ENCODE measurements at regions not wholly inside any gene's neighbourhood (a gene's known extent, or its start where the extent isn't known, plus 50 kb on each side); places are given as distances from the start of the nearest gene placed in this dataset.

GRCh38 chr3:21059404-21059803 lies 691.6 kb downstream of the ZNF385D start:
- WGBS, 2 donors: 46 to 47% methylated on average over 3 of the region's 3 CpGs
- no peak for DNase-seq
- Histone ChIP-seq H3K4me3 (no peak overlapping the region), H3K9me3 (no peaks in the 10 kb centered on the region), H3K27ac (no peak overlapping the region), H3K36me3 (ENCODE audit: low read depth, missing control alignments) (no peaks in the 10 kb centered on the region), H3K27me3 (no peaks in the 10 kb centered on the region), H3K4me1 (no peaks in the 10 kb centered on the region)
- TF ChIP-seq POLR2A (IDR thresholded peaks at IDR 0.05) (no peak), CTCF (IDR thresholded peaks at IDR 0.05) (no peak)
- intact Hi-C loops (cut with DNase I; ENCODE audit: low total_unique reads): no loop called here

GRCh38 chr3:21056293-21056692 lies 694.7 kb downstream of the ZNF385D start:
- Histone ChIP-seq H3K27me3 (no peaks in the 10 kb centered on the region), H3K27ac (no peak overlapping the region), H3K4me3 (no peak overlapping the region), H3K9me3 (no peaks in the 10 kb centered on the region), H3K36me3 (ENCODE audit: low read depth, missing control alignments) (no peaks in the 10 kb centered on the region), H3K4me1 (no peaks in the 10 kb centered on the region)
- WGBS, 2 donors: 88 to 94% methylated on average over 1 of the region's 1 CpG
- TF ChIP-seq CTCF (IDR thresholded peaks at IDR 0.05) (no peak), POLR2A (IDR thresholded peaks at IDR 0.05) (no peak)
- DNase-seq: no peak
- intact Hi-C loops (cut with DNase I; ENCODE audit: low total_unique reads): no loop called here

- H3K9me3 ChIP-seq: no peaks in the 10 kb centered on the region
- intact Hi-C loops (cut with DNase I; ENCODE audit: low total_unique reads): no loop called here
- no peak overlapping the region for H3K27ac ChIP-seq
- TF ChIP-seq CTCF (IDR thresholded peaks at IDR 0.05) (no peak), POLR2A (IDR thresholded peaks at IDR 0.05) (no peak)
- no peak overlapping the region for H3K4me3 ChIP-seq
- H3K27me3 ChIP-seq: no peaks in the 10 kb centered on the region
- no peak for DNase-seq
- H3K4me1 ChIP-seq: no peaks in the 10 kb centered on the region
- no peaks in the 10 kb centered on the region for H3K36me3 ChIP-seq (ENCODE audit: low read depth, missing control alignments)
Observed at GRCh38 chr3:21055015-21055414, 696.0 kb downstream of the ZNF385D start.

GRCh38 chr3:21054064-21054463 lies 696.9 kb downstream of the ZNF385D start:
- intact Hi-C loops (cut with DNase I; ENCODE audit: low total_unique reads): no loop called here
- H3K9me3 ChIP-seq: no peaks in the 10 kb centered on the region
- H3K36me3 ChIP-seq (ENCODE audit: low read depth, missing control alignments): no peaks in the 10 kb centered on the region
- H3K27ac ChIP-seq: no peak overlapping the region
- TF ChIP-seq CTCF (IDR thresholded peaks at IDR 0.05) (no peak), POLR2A (IDR thresholded peaks at IDR 0.05) (no peak)
- WGBS, 2 donors: 54 to 66% methylated on average over 3 of the region's 3 CpGs
- no peaks in the 10 kb centered on the region for H3K4me1 ChIP-seq
- DNase-seq: no peak
- no peaks in the 10 kb centered on the region for H3K27me3 ChIP-seq
- no peak overlapping the region for H3K4me3 ChIP-seq

- intact Hi-C loops (cut with DNase I; ENCODE audit: low total_unique reads): no loop called here
- no peak for DNase-seq
- Histone ChIP-seq H3K27me3 (no peaks in the 10 kb centered on the region), H3K4me1 (no peaks in the 10 kb centered on the region), H3K27ac (no peak overlapping the region), H3K36me3 (ENCODE audit: low read depth, missing control alignments) (no peaks in the 10 kb centered on the region), H3K4me3 (no peak overlapping the region), H3K9me3 (no peaks in the 10 kb centered on the region)
- WGBS, 2 donors: 82 to 89% methylated on average over 7 of the region's 7 CpGs
- TF ChIP-seq CTCF (IDR thresholded peaks at IDR 0.05) (no peak), POLR2A (IDR thresholded peaks at IDR 0.05) (no peak)
Observed at GRCh38 chr3:21049334-21050062, 701.5 kb downstream of the ZNF385D start.

Data from testis (tissue), 2 donors.